22Rv1 (cell line): ENCODE measurements at regions not wholly inside any gene's neighbourhood (a gene's known extent, or its start where the extent isn't known, plus 50 kb on each side); places are given as distances from the start of the nearest gene placed in this dataset.

Experiments
- CTCF ChIP-seq: fragments of 450-650 bp; IDR thresholded peaks from 2 replicates; pipeline ENCODE4 v1.5.1; 2017; ENCODE audit warnings: mild to moderate bottlenecking
- ZFX ChIP-seq: fragments of 450-650 bp; IDR thresholded peaks from 2 replicates; pipeline ENCODE4 v1.6.1; 2017; ENCODE audit warnings: antibody characterized with exemption, borderline replicate concordance

- TF ChIP-seq CTCF: no peak
- no peak for TF ChIP-seq ZFX
Observed at GRCh38 chr12:83660727-83661358, 974.1 kb downstream of the TMTC2 start.
